Peyer's patch (tissue), 4 donors: ENCODE measurements at regions not wholly inside any gene's neighbourhood (a gene's known extent, or its start where the extent isn't known, plus 50 kb on each side); places are given as distances from the start of the nearest gene placed in this dataset.

Experiments used
- DNase-seq, 3 donors: peaks; one replicate each; pipeline ENCODE4 v3.0.0-alpha.2; 2017 to 2019
- H3K27ac ChIP-seq, 4 donors: fragments of 200-600 bp; sonication (generic); one replicate each; pipeline ENCODE4 v1.5.1; 2016 to 2019
- H3K27me3 ChIP-seq, 2 donors: fragments of 200-600 bp; sonication (generic); one replicate each; pipeline ENCODE4 v1.5.1; 2019
- H3K36me3 ChIP-seq, 3 donors: fragments of 200-600 bp; sonication (generic); one replicate each; pipeline ENCODE4 v1.5.1; 2016 to 2019
- H3K4me1 ChIP-seq, 4 donors: fragments of 200-600 bp; sonication (generic); one replicate each; pipeline ENCODE4 v1.5.1; 2016 to 2019
- H3K4me3 ChIP-seq, 4 donors: fragments of 200-600 bp; sonication (generic); 1 replicate in 3 of 4; 2 replicates in 1 of 4; pipeline ENCODE4 v1.5.1; 2016 to 2019; ENCODE audit warnings: mild to moderate bottlenecking in 1 of 4
- H3K9me3 ChIP-seq, 4 donors: fragments of 200-600 bp; sonication (generic); one replicate each; pipeline ENCODE4 v1.5.1; 2016 to 2019; ENCODE audit warnings: mild to moderate bottlenecking in 1 of 4
- CTCF ChIP-seq, 6 experiments: fragments of 450-650 bp in 4 of 6; fragments of 200-600 bp in 2 of 6; sonication (generic) in 1 of 6; IDR thresholded peaks; one replicate each; pipeline ENCODE4 v1.5.1; 2017 to 2019; ENCODE audit warnings: antibody characterized with exemption in 6 of 6, mild to moderate bottlenecking in 3 of 6, moderate library complexity in 1 of 6
- POLR2A ChIP-seq, 2 donors: fragments of 450-650 bp; IDR thresholded peaks; one replicate each; pipeline ENCODE4 v1.5.1; 2017; ENCODE audit warnings: antibody characterized with exemption in 2 of 2, mild to moderate bottlenecking in 2 of 2, moderate library complexity in 2 of 2

GRCh38 chr6:91161246-91161645, 574.4 kb upstream of the MAP3K7 start:
- Histone ChIP-seq H3K27ac (no peak overlapping the region), H3K36me3 (no peaks in the 10 kb centered on the region), H3K9me3 (no peaks in the 10 kb centered on the region), H3K4me3 (no peak overlapping the region), H3K4me1 (no peaks in the 10 kb centered on the region), H3K27me3 (no peaks in the 10 kb centered on the region)
- no peak for DNase-seq
- TF ChIP-seq CTCF (IDR thresholded peaks at IDR 0.05), result no peak
- TF ChIP-seq POLR2A (IDR thresholded peaks at IDR 0.05), result no peak

- H3K9me3 ChIP-seq, result no peaks in the 10 kb centered on the region
- H3K4me3 ChIP-seq, result no peak overlapping the region
- no peak overlapping the region for H3K27ac ChIP-seq
- no peaks in the 10 kb centered on the region for H3K4me1 ChIP-seq
- no peaks in the 10 kb centered on the region for H3K27me3 ChIP-seq
- DNase-seq, result no peak
- H3K36me3 ChIP-seq, result no peaks in the 10 kb centered on the region
- TF ChIP-seq POLR2A (IDR thresholded peaks at IDR 0.05), result no peak
- no peak for TF ChIP-seq CTCF (IDR thresholded peaks at IDR 0.05)
Observed at GRCh38 chr6:91155129-91155785, 568.4 kb upstream of the MAP3K7 start.

GRCh38 chr6:91152824-91153223, 566.0 kb upstream of the MAP3K7 start:
- Histone ChIP-seq H3K27ac (no peak overlapping the region), H3K4me1 (no peaks in the 10 kb centered on the region), H3K36me3 (no peaks in the 10 kb centered on the region), H3K4me3 (no peak overlapping the region), H3K27me3 (no peaks in the 10 kb centered on the region), H3K9me3 (no peaks in the 10 kb centered on the region)
- no peak for TF ChIP-seq POLR2A (IDR thresholded peaks at IDR 0.05)
- no peak for TF ChIP-seq CTCF (IDR thresholded peaks at IDR 0.05)
- no peak for DNase-seq

- H3K4me1 ChIP-seq, result no peaks in the 10 kb centered on the region
- DNase-seq, result no peak
- no peaks in the 10 kb centered on the region for H3K36me3 ChIP-seq
- H3K27ac ChIP-seq, result no peak overlapping the region
- no peaks in the 10 kb centered on the region for H3K9me3 ChIP-seq
- TF ChIP-seq POLR2A (IDR thresholded peaks at IDR 0.05) (no peak), CTCF (IDR thresholded peaks at IDR 0.05) (no peak)
- H3K27me3 ChIP-seq, result no peaks in the 10 kb centered on the region
- H3K4me3 ChIP-seq, result no peak overlapping the region
Observed at GRCh38 chr6:91149956-91150705, 563.3 kb upstream of the MAP3K7 start.

- Histone ChIP-seq H3K9me3 (no peaks in the 10 kb centered on the region), H3K27ac (no peak overlapping the region), H3K4me3 (no peak overlapping the region), H3K27me3 (no peaks in the 10 kb centered on the region), H3K36me3 (no peaks in the 10 kb centered on the region), H3K4me1 (no peaks in the 10 kb centered on the region)
- TF ChIP-seq CTCF (IDR thresholded peaks at IDR 0.05) (no peak), POLR2A (IDR thresholded peaks at IDR 0.05) (no peak)
- DNase-seq, result no peak
Observed at GRCh38 chr6:91149246-91149955, 562.5 kb upstream of the MAP3K7 start.
